Esophagus squamous epithelium (tissue), 4 donors: ENCODE measurements at regions not wholly inside any gene's neighbourhood (a gene's known extent, or its start where the extent isn't known, plus 50 kb on each side); places are given as distances from the start of the nearest gene placed in this dataset.

Experiments used
- CTCF ChIP-seq, 6 experiments: fragments of 450-650 bp in 4 of 6; fragments of 200-600 bp in 2 of 6; sonication (generic) in 2 of 6; IDR thresholded peaks; one replicate each; pipeline ENCODE4 v1.5.1; 2016 to 2019; ENCODE audit warnings: antibody characterized with exemption in 6 of 6, mild to moderate bottlenecking in 4 of 6, moderate library complexity in 4 of 6
- POLR2A ChIP-seq, 4 donors: fragments of 450-650 bp; IDR thresholded peaks; one replicate each; pipeline ENCODE4 v1.6.1; 2017; ENCODE audit warnings: antibody characterized with exemption in 4 of 4, mild to moderate bottlenecking in 4 of 4, moderate library complexity in 3 of 4

GRCh38 chr9:120230227-120230626, 349.7 kb downstream of the CDK5RAP2 start:
- TF ChIP-seq CTCF (IDR thresholded peaks at IDR 0.05) (no peak), POLR2A (IDR thresholded peaks at IDR 0.05) (no peak)
